ENCODE measurements at regions not wholly inside any gene's neighbourhood (a gene's known extent, or its start where the extent isn't known, plus 50 kb on each side); places are given as distances from the start of the nearest gene placed in this dataset.
"Not testable (repeated sequence)": the region's sequence is repeated elsewhere in the genome, so short reads cannot be mapped to it uniquely, and the experiment has no call there.

- Histone ChIP-seq H3K4me3 (ENCODE audit: low read depth, low read length) (no peak overlapping the region), H3K36me3 (ENCODE audit: control insufficient read depth, insufficient read depth, low read length) (no peaks in the 10 kb centered on the region), H3K4me1 (ENCODE audit: control insufficient read depth, insufficient read depth, low read length) (peaks cover 12% of the 10 kb centered on the region), H3K9ac (ENCODE audit: low read depth, low read length) (no peak overlapping the region), H3K9me3 (ENCODE audit: control insufficient read depth, insufficient read depth, low read length) (peaks cover 7% of the 10 kb centered on the region; the same call in 1 of the 2 replicates), H3K27me3 (ENCODE audit: control insufficient read depth, insufficient read depth, low read length) (no peaks in the 10 kb centered on the region), H3K27ac (ENCODE audit: low read depth, low read length) (no peak overlapping the region)
Measured at GRCh38 chr13:55160867-55161266, 1979.9 kb upstream of the PRR20A start.

GRCh38 chr13:55178582-55178981 is 1962.1 kb upstream of the PRR20A start:
- not testable (repeated sequence) for H3K4me3 ChIP-seq (ENCODE audit: low read depth, low read length)

GRCh38 chr13:55190996-55191395 is 1949.7 kb upstream of the PRR20A start:
- Histone ChIP-seq H3K9me3 (ENCODE audit: control insufficient read depth, insufficient read depth, low read length) (peaks cover 14% of the 10 kb centered on the region), H3K27ac (ENCODE audit: low read depth, low read length) (no peak overlapping the region), H3K36me3 (ENCODE audit: control insufficient read depth, insufficient read depth, low read length) (no peaks in the 10 kb centered on the region), H3K4me3 (ENCODE audit: low read depth, low read length) (no peak overlapping the region), H3K4me1 (ENCODE audit: control insufficient read depth, insufficient read depth, low read length) (no peaks in the 10 kb centered on the region), H3K27me3 (ENCODE audit: control insufficient read depth, insufficient read depth, low read length) (no peaks in the 10 kb centered on the region), H3K9ac (ENCODE audit: low read depth, low read length) (no peak overlapping the region)

More at GRCh38 chr13:55178582-55178981, 1962.1 kb upstream of the PRR20A start:
- H3K4me1 ChIP-seq (ENCODE audit: control insufficient read depth, insufficient read depth, low read length); H3K9ac ChIP-seq (ENCODE audit: low read depth, low read length); H3K36me3 ChIP-seq (ENCODE audit: control insufficient read depth, insufficient read depth, low read length); H3K27ac ChIP-seq (ENCODE audit: low read depth, low read length); H3K27me3 ChIP-seq (ENCODE audit: control insufficient read depth, insufficient read depth, low read length): not testable (repeated sequence)
- peaks cover 20% of the 10 kb centered on the region for H3K9me3 ChIP-seq (ENCODE audit: control insufficient read depth, insufficient read depth, low read length)

GRCh38 chr13:55199134-55199533 is 1941.6 kb upstream of the PRR20A start:
- Histone ChIP-seq H3K4me1 (ENCODE audit: control insufficient read depth, insufficient read depth, low read length) (peaks cover 18% of the 10 kb centered on the region; the same call in 1 of the 2 replicates), H3K27ac (ENCODE audit: low read depth, low read length) (no peak overlapping the region), H3K27me3 (ENCODE audit: control insufficient read depth, insufficient read depth, low read length) (no peaks in the 10 kb centered on the region), H3K4me3 (ENCODE audit: low read depth, low read length) (no peak overlapping the region), H3K9me3 (ENCODE audit: control insufficient read depth, insufficient read depth, low read length) (peaks cover 23% of the 10 kb centered on the region), H3K36me3 (ENCODE audit: control insufficient read depth, insufficient read depth, low read length) (no peaks in the 10 kb centered on the region), H3K9ac (ENCODE audit: low read depth, low read length) (no peak overlapping the region)

GRCh38 chr13:55214841-55215345 is 1925.8 kb upstream of the PRR20A start:
- H3K27me3 ChIP-seq (ENCODE audit: control insufficient read depth, insufficient read depth, low read length) = no peaks in the 10 kb centered on the region
- H3K4me3 ChIP-seq (ENCODE audit: low read depth, low read length) = no peak overlapping the region
- H3K9me3 ChIP-seq (ENCODE audit: control insufficient read depth, insufficient read depth, low read length) = no peaks in the 10 kb centered on the region
- H3K9ac ChIP-seq (ENCODE audit: low read depth, low read length) = no peak overlapping the region
- no peaks in the 10 kb centered on the region for H3K36me3 ChIP-seq (ENCODE audit: control insufficient read depth, insufficient read depth, low read length)
- peaks cover 6% of the 10 kb centered on the region; the same call in 1 of the 2 replicates for H3K4me1 ChIP-seq (ENCODE audit: control insufficient read depth, insufficient read depth, low read length)
- H3K27ac ChIP-seq (ENCODE audit: low read depth, low read length) = no peak overlapping the region

GRCh38 chr13:55219538-55219937 is 1921.2 kb upstream of the PRR20A start:
- no peaks in the 10 kb centered on the region for H3K9me3 ChIP-seq (ENCODE audit: control insufficient read depth, insufficient read depth, low read length)
- no peaks in the 10 kb centered on the region for H3K27me3 ChIP-seq (ENCODE audit: control insufficient read depth, insufficient read depth, low read length)
- no peak overlapping the region for H3K9ac ChIP-seq (ENCODE audit: low read depth, low read length)
- H3K4me1 ChIP-seq (ENCODE audit: control insufficient read depth, insufficient read depth, low read length) = peaks cover 8% of the 10 kb centered on the region; the same call in 1 of the 2 replicates
- no peak overlapping the region for H3K4me3 ChIP-seq (ENCODE audit: low read depth, low read length)
- H3K27ac ChIP-seq (ENCODE audit: low read depth, low read length) = no peak overlapping the region
- no peaks in the 10 kb centered on the region for H3K36me3 ChIP-seq (ENCODE audit: control insufficient read depth, insufficient read depth, low read length)

- peak overlapping the region; percentile 83 for H3K27ac ChIP-seq (ENCODE audit: low read depth, low read length)
Measured at GRCh38 chr13:55229906-55230569, 1910.7 kb upstream of the PRR20A start.

GRCh38 chr13:55230570-55230908 is 1910.2 kb upstream of the PRR20A start:
- H3K27ac ChIP-seq (ENCODE audit: low read depth, low read length) = peak overlapping the region; percentile 83
- H3K36me3 ChIP-seq (ENCODE audit: control insufficient read depth, insufficient read depth, low read length) = no peaks in the 10 kb centered on the region
- H3K9me3 ChIP-seq (ENCODE audit: control insufficient read depth, insufficient read depth, low read length) = no peaks in the 10 kb centered on the region
- H3K9ac ChIP-seq (ENCODE audit: low read depth, low read length) = no peak overlapping the region
- H3K4me3 ChIP-seq (ENCODE audit: low read depth, low read length) = no peak overlapping the region
- peaks cover 36% of the 10 kb centered on the region for H3K4me1 ChIP-seq (ENCODE audit: control insufficient read depth, insufficient read depth, low read length)
- no peaks in the 10 kb centered on the region for H3K27me3 ChIP-seq (ENCODE audit: control insufficient read depth, insufficient read depth, low read length)

More at GRCh38 chr13:55229906-55230569, 1910.7 kb upstream of the PRR20A start:
- Histone ChIP-seq H3K4me1 (ENCODE audit: control insufficient read depth, insufficient read depth, low read length) (peaks cover 36% of the 10 kb centered on the region), H3K36me3 (ENCODE audit: control insufficient read depth, insufficient read depth, low read length) (no peaks in the 10 kb centered on the region), H3K9me3 (ENCODE audit: control insufficient read depth, insufficient read depth, low read length) (no peaks in the 10 kb centered on the region), H3K4me3 (ENCODE audit: low read depth, low read length) (no peak overlapping the region), H3K27me3 (ENCODE audit: control insufficient read depth, insufficient read depth, low read length) (no peaks in the 10 kb centered on the region), H3K9ac (ENCODE audit: low read depth, low read length) (no peak overlapping the region)

- Histone ChIP-seq H3K27ac (ENCODE audit: low read depth, low read length) (no peak overlapping the region), H3K9ac (ENCODE audit: low read depth, low read length) (no peak overlapping the region), H3K27me3 (ENCODE audit: control insufficient read depth, insufficient read depth, low read length) (no peaks in the 10 kb centered on the region), H3K4me1 (ENCODE audit: control insufficient read depth, insufficient read depth, low read length) (peaks cover 19% of the 10 kb centered on the region), H3K9me3 (ENCODE audit: control insufficient read depth, insufficient read depth, low read length) (no peaks in the 10 kb centered on the region), H3K4me3 (ENCODE audit: low read depth, low read length) (no peak overlapping the region), H3K36me3 (ENCODE audit: control insufficient read depth, insufficient read depth, low read length) (no peaks in the 10 kb centered on the region)
Measured at GRCh38 chr13:55234311-55234710, 1906.4 kb upstream of the PRR20A start.

- H3K36me3 ChIP-seq (ENCODE audit: control insufficient read depth, insufficient read depth, low read length) = no peaks in the 10 kb centered on the region
- no peak overlapping the region for H3K27ac ChIP-seq (ENCODE audit: low read depth, low read length)
- H3K4me1 ChIP-seq (ENCODE audit: control insufficient read depth, insufficient read depth, low read length) = peaks cover 12% of the 10 kb centered on the region
- no peak overlapping the region for H3K9ac ChIP-seq (ENCODE audit: low read depth, low read length)
- no peak overlapping the region for H3K4me3 ChIP-seq (ENCODE audit: low read depth, low read length)
- H3K27me3 ChIP-seq (ENCODE audit: control insufficient read depth, insufficient read depth, low read length) = no peaks in the 10 kb centered on the region
- H3K9me3 ChIP-seq (ENCODE audit: control insufficient read depth, insufficient read depth, low read length) = no peaks in the 10 kb centered on the region; the same call in 1 of the 2 replicates
Measured at GRCh38 chr13:55245005-55245644, 1895.6 kb upstream of the PRR20A start.

GRCh38 chr13:55255236-55255635 is 1885.5 kb upstream of the PRR20A start:
- Histone ChIP-seq H3K4me3 (ENCODE audit: low read depth, low read length) (no peak overlapping the region), H3K36me3 (ENCODE audit: control insufficient read depth, insufficient read depth, low read length) (no peaks in the 10 kb centered on the region), H3K27me3 (ENCODE audit: control insufficient read depth, insufficient read depth, low read length) (no peaks in the 10 kb centered on the region), H3K4me1 (ENCODE audit: control insufficient read depth, insufficient read depth, low read length) (peaks cover 9% of the 10 kb centered on the region; the same call in 1 of the 2 replicates), H3K9me3 (ENCODE audit: control insufficient read depth, insufficient read depth, low read length) (no peaks in the 10 kb centered on the region), H3K9ac (ENCODE audit: low read depth, low read length) (no peak overlapping the region), H3K27ac (ENCODE audit: low read depth, low read length) (no peak overlapping the region)
